ENCODE measurements at regions not wholly inside any gene's neighbourhood (a gene's known extent, or its start where the extent isn't known, plus 50 kb on each side); places are given as distances from the start of the nearest gene placed in this dataset.

GRCh38 chr6:78526432-78526831 is 340.9 kb upstream of the IRAK1BP1 start:
- no TSS peak for BruUV-seq (replicated peaks)
- no peak overlapping the region for H2AFZ ChIP-seq (ENCODE audit: low read depth, low read length)
- no peak overlapping the region for H3K27ac ChIP-seq (ENCODE audit: extremely low read depth, low read depth, low read length)
- intact Hi-C loops (cut with micrococcal nuclease) (no loop called here), in situ Hi-C loops (cut with MboI) (no loop called here)
- no peaks in the 10 kb centered on the region for H3K4me1 ChIP-seq (replicated peaks in 1 of 2; ENCODE audit: control insufficient read depth in 2 of 2, insufficient read depth in 2 of 2, low read length in 2 of 2)
- H3K9me3 ChIP-seq (replicated peaks; ENCODE audit: control insufficient read depth, insufficient read depth, low read depth, low read length), result no peaks in the 10 kb centered on the region
- TF ChIP-seq ZBTB9 (CRISPR knock-in tag; IDR thresholded peaks at IDR 0.05) (no peak), PPARD (CRISPR knock-in tag; IDR thresholded peaks at IDR 0.05) (no peak), TEAD2 (tag; IDR thresholded peaks at IDR 0.05) (no peak), GTF2E2 (tag; IDR thresholded peaks at IDR 0.05) (no peak), CEBPZ (IDR thresholded peaks at IDR 0.05; ENCODE audit: borderline replicate concordance, low read depth, low read length) (no peak), ZBTB12 (CRISPR knock-in tag; IDR thresholded peaks at IDR 0.05) (no peak), CREM (IDR thresholded peaks at IDR 0.05; ENCODE audit: low read depth) (no peak), IRF2 (CRISPR knock-in tag; IDR thresholded peaks at IDR 0.05) (no peak), SMAD2 (IDR thresholded peaks at IDR 0.05; ENCODE audit: low read depth, low read length) (no peak), ZNF431 (CRISPR knock-in tag; IDR thresholded peaks at IDR 0.05) (no peak)
- TF ChIP-seq, protein P1, sequence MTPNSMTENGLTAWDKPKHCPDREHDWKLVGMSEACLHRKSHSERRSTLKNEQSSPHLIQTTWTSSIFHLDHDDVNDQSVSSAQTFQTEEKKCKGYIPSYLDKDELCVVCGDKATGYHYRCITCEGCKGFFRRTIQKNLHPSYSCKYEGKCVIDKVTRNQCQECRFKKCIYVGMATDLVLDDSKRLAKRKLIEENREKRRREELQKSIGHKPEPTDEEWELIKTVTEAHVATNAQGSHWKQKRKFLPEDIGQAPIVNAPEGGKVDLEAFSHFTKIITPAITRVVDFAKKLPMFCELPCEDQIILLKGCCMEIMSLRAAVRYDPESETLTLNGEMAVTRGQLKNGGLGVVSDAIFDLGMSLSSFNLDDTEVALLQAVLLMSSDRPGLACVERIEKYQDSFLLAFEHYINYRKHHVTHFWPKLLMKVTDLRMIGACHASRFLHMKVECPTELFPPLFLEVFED (CRISPR knock-in tag; conservative IDR thresholded peaks at IDR 0.05), result no peak
- no peaks in the 10 kb centered on the region for H3K36me3 ChIP-seq (ENCODE audit: control insufficient read depth, insufficient read depth, low read length)
- no peak for ATAC-seq
- 0% methylated on average over 3 of the region's 3 CpGs for WGBS (ENCODE audit: insufficient coverage, low coverage, missing lambda C conversion rate)
- FAIRE-seq, result no peak
- H3K9me1 ChIP-seq (ENCODE audit: control insufficient read depth, insufficient read depth, low read length), result no peaks in the 10 kb centered on the region
- H4K20me1 ChIP-seq (replicated peaks; ENCODE audit: control insufficient read depth, insufficient read depth, low read length), result no peaks in the 10 kb centered on the region
- no peaks in the 10 kb centered on the region for H3K27me3 ChIP-seq (ENCODE audit: control insufficient read depth in 2 of 2, insufficient read depth in 2 of 2, low read length in 2 of 2)
- no peak overlapping the region for H3K9ac ChIP-seq (ENCODE audit: insufficient read depth in 1 of 2, low read depth in 2 of 2, low read length in 2 of 2)
- DNase-seq (ENCODE audit: extremely low read depth in 1 of 4, low spot score in 3 of 4), result no peak
- CTCF ChIA-PET (ENCODE audit: low intra/inter-chr PET ratio), result no interaction called here
- H3K4me2 ChIP-seq (ENCODE audit: insufficient read depth, low read length), result no peak overlapping the region
- H3K4me3 ChIP-seq, result no peak overlapping the region
- H3K79me2 ChIP-seq (ENCODE audit: control insufficient read depth, insufficient read depth, low read length), result no peaks in the 10 kb centered on the region
- POLR2A ChIA-PET, result no interaction called here

All from K562 (cell line).